H7 (cell line): ENCODE measurements at regions not wholly inside any gene's neighbourhood (a gene's known extent, or its start where the extent isn't known, plus 50 kb on each side); places are given as distances from the start of the nearest gene placed in this dataset.

ENCODE experiments used
- DNase-seq: peaks from one replicate; pipeline ENCODE4 v3.0.0; 2012
- H3K27me3 ChIP-seq: 2 replicates; pipeline ENCODE4 v1.6.0; 2011; ENCODE audit warnings: mild to moderate bottlenecking, low read length; ENCODE audit not compliant: control insufficient read depth, insufficient read depth
- H3K36me3 ChIP-seq: replicated peaks from 2 replicates; pipeline ENCODE4 v1.5.1; 2011; ENCODE audit warnings: low read length; ENCODE audit not compliant: control insufficient read depth, insufficient read depth
- H3K4me3 ChIP-seq: 2 replicates; pipeline ENCODE4 v1.5.1; 2011; ENCODE audit warnings: low read depth, mild to moderate bottlenecking, control low read depth, low read length, moderate library complexity; ENCODE audit not compliant: insufficient read depth

DNA sequence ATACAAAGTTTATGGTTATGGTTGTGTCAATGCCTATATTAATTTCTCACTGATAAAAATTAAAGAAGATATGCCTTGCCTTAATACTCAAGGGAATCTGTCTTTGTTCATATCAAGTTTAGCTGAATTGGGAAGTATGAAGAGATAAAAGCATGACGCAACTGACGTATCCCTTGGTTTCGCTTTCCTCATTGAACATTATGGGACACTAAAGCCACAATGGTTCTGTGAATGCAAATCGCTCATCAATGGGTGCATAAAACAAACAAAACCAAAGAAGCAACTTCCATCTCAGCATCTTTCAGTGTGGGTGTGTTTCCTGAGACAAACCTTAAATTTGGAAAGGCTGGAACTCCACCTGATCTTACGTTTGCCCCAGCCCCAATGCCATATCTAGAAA is 108.2 kb downstream of the NPIPB5 start:
- no peak overlapping the region for H3K4me3 ChIP-seq
- DNase-seq, result no peak
- no peaks in the 10 kb centered on the region for H3K36me3 ChIP-seq
- H3K27me3 ChIP-seq, result no peaks in the 10 kb centered on the region

- Histone ChIP-seq H3K36me3 (no peaks in the 10 kb centered on the region), H3K27me3 (no peaks in the 10 kb centered on the region), H3K4me3 (no peak overlapping the region)
- no peak for DNase-seq
Measured at GRCh38 chr16:22621586-22622155, 111.0 kb downstream of the NPIPB5 start.

DNA sequence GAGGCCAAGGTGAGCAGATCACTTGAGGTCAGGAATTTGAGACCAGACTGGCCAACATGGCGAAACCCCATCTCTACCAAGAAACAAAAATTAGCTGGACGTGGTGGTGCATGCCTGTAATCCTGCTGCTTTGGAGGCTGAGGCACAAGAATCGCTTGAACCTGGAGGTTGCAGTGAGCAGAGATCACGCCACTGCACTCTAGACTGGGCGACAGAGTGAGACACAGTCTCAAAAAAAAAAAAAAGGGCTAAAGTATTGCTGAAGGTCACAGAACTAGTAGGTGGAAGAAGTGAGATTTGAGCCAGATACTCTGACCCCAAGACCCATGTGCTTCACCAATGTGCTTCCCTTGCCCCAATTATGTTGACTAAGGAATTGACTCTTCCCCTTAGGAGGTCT is 112.0 kb downstream of the NPIPB5 start:
- Histone ChIP-seq H3K4me3 (no peak overlapping the region), H3K36me3 (no peaks in the 10 kb centered on the region), H3K27me3 (no peaks in the 10 kb centered on the region)
- no peak for DNase-seq

DNA sequence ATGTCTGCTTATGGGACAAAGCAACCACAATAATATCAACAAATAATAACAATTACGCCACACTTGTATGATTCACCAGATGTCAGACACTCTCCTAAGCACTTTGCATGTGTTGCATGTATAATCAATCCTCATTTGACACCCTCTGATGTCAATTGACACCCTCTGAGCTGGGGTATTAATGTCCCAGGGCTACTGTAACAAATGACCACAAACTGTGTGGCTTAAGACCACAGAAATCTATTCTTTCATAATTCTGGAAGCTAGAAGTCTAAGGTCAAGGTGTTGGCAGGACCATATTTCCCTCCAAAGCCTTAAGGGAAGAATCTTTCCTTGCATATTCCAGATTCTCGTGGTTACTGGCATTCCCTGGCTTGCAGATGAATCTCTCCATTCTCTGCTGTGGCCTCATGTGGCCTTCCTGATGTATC is 112.7 kb downstream of the NPIPB5 start:
- Histone ChIP-seq H3K36me3 (no peaks in the 10 kb centered on the region), H3K27me3 (no peaks in the 10 kb centered on the region), H3K4me3 (no peak overlapping the region)
- no peak for DNase-seq

DNA sequence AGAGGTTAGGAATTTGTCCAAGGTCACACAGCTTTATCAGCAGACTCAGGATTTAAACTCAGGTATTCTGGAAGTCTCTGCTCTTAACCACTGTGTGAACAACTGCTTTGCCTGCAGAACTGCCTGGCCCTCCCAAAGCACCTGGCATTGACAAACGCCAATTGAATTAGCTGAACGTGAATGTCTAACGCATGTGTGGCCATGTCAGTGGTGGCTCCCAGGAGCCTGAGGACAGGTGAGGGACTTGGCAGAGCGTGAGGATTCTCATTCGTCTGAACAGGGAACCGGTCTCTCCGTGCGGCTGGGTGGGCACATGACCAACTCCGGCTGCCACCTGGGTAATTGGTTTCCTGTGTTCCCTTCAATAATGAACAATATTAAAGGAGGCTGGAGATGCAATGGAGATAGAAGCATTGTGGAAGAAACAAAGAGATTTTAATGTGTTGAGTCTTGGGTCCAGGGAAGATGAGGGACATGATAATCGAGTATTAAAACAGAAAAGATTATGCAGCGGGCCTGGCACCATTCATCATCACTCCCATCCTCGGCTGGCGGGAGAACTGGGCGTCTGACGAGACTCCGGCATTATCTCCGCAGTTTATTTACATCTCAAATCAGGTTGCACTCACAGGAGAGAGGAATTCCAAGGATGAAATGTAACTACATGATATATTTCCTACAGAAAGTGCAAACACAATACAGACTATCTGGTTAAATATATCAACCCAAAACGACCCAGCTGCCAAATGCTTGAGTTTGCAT is 113.5 kb downstream of the NPIPB5 start:
- Histone ChIP-seq H3K36me3 (no peaks in the 10 kb centered on the region), H3K27me3 (no peaks in the 10 kb centered on the region), H3K4me3 (no peak overlapping the region)
- DNase-seq, result no peak

- no peaks in the 10 kb centered on the region for H3K27me3 ChIP-seq
- no peaks in the 10 kb centered on the region for H3K36me3 ChIP-seq
- H3K4me3 ChIP-seq, result no peak overlapping the region
- no peak for DNase-seq
Measured at GRCh38 chr16:22624800-22625533, 114.3 kb downstream of the NPIPB5 start.

- Histone ChIP-seq H3K36me3 (no peaks in the 10 kb centered on the region), H3K27me3 (no peaks in the 10 kb centered on the region), H3K4me3 (no peak overlapping the region)
- no peak for DNase-seq
Measured at GRCh38 chr16:22625967-22626366, 115.3 kb downstream of the NPIPB5 start.

GRCh38 chr16:22627043-22627442 is 116.4 kb downstream of the NPIPB5 start:
- H3K36me3 ChIP-seq, result no peaks in the 10 kb centered on the region
- no peak for DNase-seq
- no peak overlapping the region for H3K4me3 ChIP-seq
- H3K27me3 ChIP-seq, result no peaks in the 10 kb centered on the region

DNA sequence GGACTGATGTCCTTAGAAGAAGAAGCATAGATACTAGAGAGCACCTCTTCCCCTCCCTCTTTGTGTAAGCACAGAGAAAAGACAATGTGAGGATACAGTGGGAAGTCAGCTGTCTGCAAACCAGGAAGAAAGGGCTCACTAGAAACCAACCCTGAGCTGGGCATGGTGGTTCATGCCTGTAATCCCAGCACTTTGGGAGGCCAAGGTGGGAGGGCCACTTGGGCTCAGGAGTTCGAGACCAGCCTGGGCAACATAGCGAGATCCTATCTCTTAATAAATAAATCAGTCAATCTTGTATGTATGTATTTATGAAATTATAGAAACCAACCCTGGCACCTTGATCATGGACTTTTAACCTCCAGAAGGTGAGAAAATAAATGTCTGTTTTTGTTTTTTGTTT is 118.3 kb downstream of the NPIPB5 start:
- Histone ChIP-seq H3K4me3 (no peak overlapping the region), H3K27me3 (no peaks in the 10 kb centered on the region), H3K36me3 (no peaks in the 10 kb centered on the region)
- no peak for DNase-seq

GRCh38 chr16:22630242-22630641 is 119.6 kb downstream of the NPIPB5 start:
- DNase-seq, result no peak
- no peaks in the 10 kb centered on the region for H3K36me3 ChIP-seq
- H3K27me3 ChIP-seq, result no peaks in the 10 kb centered on the region
- H3K4me3 ChIP-seq, result no peak overlapping the region

DNA sequence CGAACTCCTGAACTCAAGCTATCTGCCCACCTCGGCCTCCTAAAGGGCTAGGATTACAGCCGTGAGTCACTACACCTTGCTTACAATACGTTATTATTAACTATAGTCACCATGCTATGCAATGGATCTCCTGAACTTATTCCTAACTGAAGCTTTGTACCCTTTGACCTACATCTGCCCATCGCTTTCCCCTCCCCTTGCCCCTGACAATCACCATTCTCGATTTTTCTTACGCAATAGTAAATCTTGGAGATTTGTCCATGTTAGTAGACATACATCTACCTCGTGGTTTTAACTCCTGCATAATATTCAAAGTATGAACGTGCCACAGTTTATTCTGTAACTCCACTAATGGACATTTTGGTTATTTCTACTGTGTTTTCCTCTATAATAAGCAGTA is 120.6 kb downstream of the NPIPB5 start:
- Histone ChIP-seq H3K27me3 (no peaks in the 10 kb centered on the region), H3K36me3 (no peaks in the 10 kb centered on the region), H3K4me3 (no peak overlapping the region)
- DNase-seq, result no peak

DNA sequence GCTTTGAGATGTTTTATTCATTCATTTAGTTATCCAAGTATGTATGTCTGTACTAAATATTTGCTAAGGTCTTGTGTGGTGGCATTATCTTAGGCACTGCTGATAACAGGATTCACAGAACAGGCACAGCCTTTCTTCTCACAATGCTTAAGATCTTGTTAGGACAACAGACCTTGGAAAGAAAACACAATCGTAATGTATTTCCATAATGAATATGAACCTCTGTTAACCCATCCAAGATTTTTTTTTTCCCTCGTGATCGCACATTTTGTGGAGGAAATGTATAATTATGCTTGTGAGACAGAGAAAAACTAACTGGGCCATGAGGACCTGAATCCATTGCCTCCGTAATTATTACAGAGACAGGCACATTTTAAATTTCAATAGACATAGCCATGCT is 121.9 kb downstream of the NPIPB5 start:
- no peaks in the 10 kb centered on the region for H3K27me3 ChIP-seq
- no peaks in the 10 kb centered on the region for H3K36me3 ChIP-seq
- no peak for DNase-seq

GRCh38 chr16:22633280-22633679 is 122.6 kb downstream of the NPIPB5 start:
- H3K36me3 ChIP-seq, result no peaks in the 10 kb centered on the region
- no peak for DNase-seq
- no peaks in the 10 kb centered on the region for H3K27me3 ChIP-seq
- H3K4me3 ChIP-seq, result no peak overlapping the region

More for the DNA sequence above, 121.9 kb downstream of the NPIPB5 start:
- no peak overlapping the region for H3K4me3 ChIP-seq

- no peak overlapping the region for H3K4me3 ChIP-seq
- no peaks in the 10 kb centered on the region for H3K27me3 ChIP-seq
- no peak for DNase-seq
- H3K36me3 ChIP-seq, result no peaks in the 10 kb centered on the region
Measured at GRCh38 chr16:22633799-22634198, 123.1 kb downstream of the NPIPB5 start.

DNA sequence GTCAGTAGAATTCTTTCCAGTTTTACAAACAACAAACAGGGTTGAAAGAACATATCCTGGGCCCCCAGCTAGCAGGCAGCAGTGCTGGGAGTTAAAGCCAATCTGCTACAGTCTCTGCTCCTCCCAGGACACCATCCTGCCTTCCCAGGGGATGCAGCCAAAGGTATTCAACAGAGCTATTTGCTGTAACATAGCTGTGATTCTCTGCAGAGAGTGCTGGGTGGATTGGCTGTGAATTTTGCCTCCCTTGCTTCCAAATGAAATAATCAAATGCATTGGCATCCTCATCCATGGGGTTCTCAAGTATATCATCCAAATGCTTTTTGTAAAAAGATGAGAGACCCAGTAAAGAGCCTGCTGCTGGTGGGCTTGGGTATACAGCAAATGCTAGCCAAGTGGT is 124.3 kb downstream of the NPIPB5 start:
- no peaks in the 10 kb centered on the region for H3K36me3 ChIP-seq
- H3K4me3 ChIP-seq, result no peak overlapping the region
- H3K27me3 ChIP-seq, result no peaks in the 10 kb centered on the region
- peak; percentile 67 for DNase-seq
